Liver (tissue), 8 donors: ENCODE measurements at regions not wholly inside any gene's neighbourhood (a gene's known extent, or its start where the extent isn't known, plus 50 kb on each side); places are given as distances from the start of the nearest gene placed in this dataset.

Experiments
- DNase-seq: peaks from one replicate; pipeline ENCODE4 v3.0.0-alpha.2; 2017; ENCODE audit warnings: low spot score
- H3K27ac ChIP-seq, 2 donors: one replicate each; pipeline ENCODE4 v1.7.0; 2013; ENCODE audit warnings: inconsistent platforms in 2 of 2, low read length in 2 of 2, control low read depth in 1 of 2, low read depth in 1 of 2, mild to moderate bottlenecking in 1 of 2
- H3K27me3 ChIP-seq, 4 donors: one replicate each; pipeline versions ENCODE4 v1.6.1 to v1.7.0; 2013; ENCODE audit warnings: low read length in 3 of 4, inconsistent platforms in 1 of 4, mild to moderate bottlenecking in 1 of 4, moderate library complexity in 1 of 4; ENCODE audit not compliant: control insufficient read depth in 4 of 4, insufficient read depth in 4 of 4
- H3K36me3 ChIP-seq, 4 donors: one replicate each; pipeline versions ENCODE4 v1.6.1 to v1.7.0; 2013; ENCODE audit warnings: low read length in 3 of 4, mild to moderate bottlenecking in 3 of 4, low read depth in 1 of 4, moderate library complexity in 1 of 4; ENCODE audit not compliant: control insufficient read depth in 4 of 4, insufficient read depth in 3 of 4
- H3K4me1 ChIP-seq, 4 donors: one replicate each; pipeline versions ENCODE4 v1.6.1 to v1.7.0; 2013; ENCODE audit warnings: low read length in 3 of 4, mild to moderate bottlenecking in 3 of 4, moderate library complexity in 1 of 4; ENCODE audit not compliant: control insufficient read depth in 4 of 4, insufficient read depth in 4 of 4
- H3K4me3 ChIP-seq, 3 donors: one replicate each; pipeline versions ENCODE4 v1.6.1 to v1.7.0; 2013; ENCODE audit warnings: low read length in 3 of 3, control low read depth in 1 of 3, low read depth in 1 of 3, mild to moderate bottlenecking in 1 of 3
- H3K9ac ChIP-seq, 2 donors: one replicate each; pipeline ENCODE4 v1.7.0; 2013; ENCODE audit warnings: low read length in 2 of 2, mild to moderate bottlenecking in 2 of 2, moderate library complexity in 2 of 2, control low read depth in 1 of 2, low read depth in 1 of 2
- H3K9me3 ChIP-seq, 4 donors: one replicate each; pipeline versions ENCODE4 v1.6.1 to v1.7.0; 2013; ENCODE audit warnings: low read length in 3 of 4; ENCODE audit not compliant: control insufficient read depth in 4 of 4
- FOXA1 ChIP-seq: IDR thresholded peaks from 2 replicates; pipeline ENCODE4 v1.6.1; 2016; ENCODE audit warnings: antibody characterized with exemption
- FOXA2 ChIP-seq: IDR thresholded peaks from 2 replicates; pipeline ENCODE4 v1.6.1; 2016; ENCODE audit warnings: antibody characterized with exemption
- GABPA ChIP-seq, 2 donors: IDR thresholded peaks in 1 of 2; conservative IDR thresholded peaks in 1 of 2; 2 replicates each; pipeline ENCODE4 v1.6.1; 2016; ENCODE audit warnings: antibody characterized with exemption in 2 of 2, mild to moderate bottlenecking in 1 of 2, moderate library complexity in 1 of 2
- HNF4A ChIP-seq, 2 donors: conservative IDR thresholded peaks; 2 replicates each; pipeline ENCODE4 v1.6.1; 2016; ENCODE audit warnings: antibody characterized with exemption in 2 of 2, mild to moderate bottlenecking in 2 of 2
- HNF4G ChIP-seq: IDR thresholded peaks from 2 replicates; pipeline ENCODE4 v1.6.1; 2016; ENCODE audit warnings: antibody characterized with exemption
- JUND ChIP-seq, 2 donors: IDR thresholded peaks; 2 replicates each; pipeline ENCODE4 v1.6.1; 2016; ENCODE audit warnings: antibody characterized with exemption in 2 of 2
- NR2F2 ChIP-seq: IDR thresholded peaks from 2 replicates; pipeline ENCODE4 v1.6.1; 2016; ENCODE audit warnings: antibody characterized with exemption
- RAD21 ChIP-seq, 2 donors: IDR thresholded peaks; 2 replicates each; pipeline ENCODE4 v1.6.1; 2016; ENCODE audit warnings: antibody characterized with exemption in 2 of 2, mild to moderate bottlenecking in 2 of 2
- RXRA ChIP-seq, 2 donors: IDR thresholded peaks; 2 replicates each; pipeline ENCODE4 v1.6.1; 2017 to 2018; ENCODE audit warnings: antibody characterized with exemption in 2 of 2, mild to moderate bottlenecking in 1 of 2
- TAF1 ChIP-seq: conservative IDR thresholded peaks from 2 replicates; pipeline ENCODE4 v1.6.1; 2016; ENCODE audit warnings: antibody characterized with exemption, mild to moderate bottlenecking
- YY1 ChIP-seq: IDR thresholded peaks from 2 replicates; pipeline ENCODE4 v1.6.1; 2016; ENCODE audit warnings: antibody characterized with exemption, mild to moderate bottlenecking
- WGBS: extraction: QIAGEN DNeasy Blood & Tissue Kit; methylation state at CpG from one replicate; pipeline ENCODE4 v1.1.7; 2013; 5-methylcytosine and 5-hydroxymethylcytosine counted together
- TF ChIP-seq, protein P1 (sequence below): IDR thresholded peaks from 2 replicates; pipeline ENCODE4 v1.6.1; 2016; ENCODE audit warnings: antibody characterized with exemption, mild to moderate bottlenecking
- TF ChIP-seq, protein P2 (sequence below): IDR thresholded peaks from 2 replicates; pipeline ENCODE4 v1.6.1; 2016; ENCODE audit warnings: antibody characterized with exemption
- TF ChIP-seq, protein P3 (sequence below): IDR thresholded peaks from 2 replicates; pipeline ENCODE4 v1.6.1; 2016; ENCODE audit warnings: antibody characterized with exemption
- TF ChIP-seq, protein P4 (sequence below): fragments of 150-350 bp; IDR thresholded peaks from 2 replicates; pipeline ENCODE4 v1.5.1; 2017; ENCODE audit warnings: improper control_type of control experiment, low read depth, low read length; ENCODE audit not compliant: missing input control
- donor health status: healthy.
- donor health status: healthy.
- donor health status: healthy.
- donor health status: healthy.
- donor health status: healthy.

DNA sequence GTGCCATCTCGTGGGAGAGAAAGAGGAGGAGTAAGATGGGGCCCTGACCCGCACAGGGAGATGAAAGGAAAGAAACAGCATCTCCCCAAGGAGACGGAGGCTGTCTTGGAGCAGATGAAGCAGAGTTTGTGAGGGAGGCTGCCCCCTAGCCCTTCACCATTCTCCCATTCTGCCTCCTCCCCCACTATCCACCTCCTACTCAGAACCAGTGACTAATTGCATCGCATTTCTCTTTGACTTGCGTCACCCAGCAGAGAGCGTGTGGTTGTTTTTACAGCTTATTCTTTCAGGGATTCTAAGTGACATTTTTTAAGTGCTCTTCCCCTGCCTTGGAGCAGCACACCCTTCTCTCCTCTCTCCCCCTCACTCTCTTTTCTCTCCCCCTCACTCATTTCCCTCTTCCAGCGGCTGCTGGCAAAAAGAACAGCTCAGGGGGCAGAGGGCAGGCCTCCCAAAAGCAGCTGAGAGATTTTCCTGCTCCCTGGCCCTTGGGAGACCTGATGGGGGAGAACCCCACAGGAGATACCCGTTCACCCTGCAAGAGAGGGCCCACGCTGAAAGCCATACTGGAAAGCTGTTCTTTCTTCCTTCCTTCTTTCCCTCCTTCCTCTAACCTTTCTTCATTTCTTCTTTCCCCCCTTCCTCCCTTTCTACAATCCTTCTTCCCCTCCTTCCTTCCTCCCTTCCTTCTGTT is 91.8 kb downstream of the MRPL46 start:
- Histone ChIP-seq H3K9ac (no peak overlapping the region), H3K27me3 (peaks cover 0 to 7% (median 0%) of the 10 kb centered on the region in 4 donors), H3K27ac (no peak overlapping the region), H3K4me3 (no peak overlapping the region), H3K9me3 (no peaks in the 10 kb centered on the region), H3K36me3 (no peaks in the 10 kb centered on the region), H3K4me1 (no peaks in the 10 kb centered on the region)
- no peak for DNase-seq
- TF ChIP-seq, protein P1, sequence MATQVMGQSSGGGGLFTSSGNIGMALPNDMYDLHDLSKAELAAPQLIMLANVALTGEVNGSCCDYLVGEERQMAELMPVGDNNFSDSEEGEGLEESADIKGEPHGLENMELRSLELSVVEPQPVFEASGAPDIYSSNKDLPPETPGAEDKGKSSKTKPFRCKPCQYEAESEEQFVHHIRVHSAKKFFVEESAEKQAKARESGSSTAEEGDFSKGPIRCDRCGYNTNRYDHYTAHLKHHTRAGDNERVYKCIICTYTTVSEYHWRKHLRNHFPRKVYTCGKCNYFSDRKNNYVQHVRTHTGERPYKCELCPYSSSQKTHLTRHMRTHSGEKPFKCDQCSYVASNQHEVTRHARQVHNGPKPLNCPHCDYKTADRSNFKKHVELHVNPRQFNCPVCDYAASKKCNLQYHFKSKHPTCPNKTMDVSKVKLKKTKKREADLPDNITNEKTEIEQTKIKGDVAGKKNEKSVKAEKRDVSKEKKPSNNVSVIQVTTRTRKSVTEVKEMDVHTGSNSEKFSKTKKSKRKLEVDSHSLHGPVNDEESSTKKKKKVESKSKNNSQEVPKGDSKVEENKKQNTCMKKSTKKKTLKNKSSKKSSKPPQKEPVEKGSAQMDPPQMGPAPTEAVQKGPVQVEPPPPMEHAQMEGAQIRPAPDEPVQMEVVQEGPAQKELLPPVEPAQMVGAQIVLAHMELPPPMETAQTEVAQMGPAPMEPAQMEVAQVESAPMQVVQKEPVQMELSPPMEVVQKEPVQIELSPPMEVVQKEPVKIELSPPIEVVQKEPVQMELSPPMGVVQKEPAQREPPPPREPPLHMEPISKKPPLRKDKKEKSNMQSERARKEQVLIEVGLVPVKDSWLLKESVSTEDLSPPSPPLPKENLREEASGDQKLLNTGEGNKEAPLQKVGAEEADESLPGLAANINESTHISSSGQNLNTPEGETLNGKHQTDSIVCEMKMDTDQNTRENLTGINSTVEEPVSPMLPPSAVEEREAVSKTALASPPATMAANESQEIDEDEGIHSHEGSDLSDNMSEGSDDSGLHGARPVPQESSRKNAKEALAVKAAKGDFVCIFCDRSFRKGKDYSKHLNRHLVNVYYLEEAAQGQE: no peak
- TF ChIP-seq, protein P2, sequence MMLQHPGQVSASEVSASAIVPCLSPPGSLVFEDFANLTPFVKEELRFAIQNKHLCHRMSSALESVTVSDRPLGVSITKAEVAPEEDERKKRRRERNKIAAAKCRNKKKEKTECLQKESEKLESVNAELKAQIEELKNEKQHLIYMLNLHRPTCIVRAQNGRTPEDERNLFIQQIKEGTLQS: no peak
- TF ChIP-seq HNF4A (conservative IDR thresholded peaks at IDR 0.05): no peak
- TF ChIP-seq, protein P3, sequence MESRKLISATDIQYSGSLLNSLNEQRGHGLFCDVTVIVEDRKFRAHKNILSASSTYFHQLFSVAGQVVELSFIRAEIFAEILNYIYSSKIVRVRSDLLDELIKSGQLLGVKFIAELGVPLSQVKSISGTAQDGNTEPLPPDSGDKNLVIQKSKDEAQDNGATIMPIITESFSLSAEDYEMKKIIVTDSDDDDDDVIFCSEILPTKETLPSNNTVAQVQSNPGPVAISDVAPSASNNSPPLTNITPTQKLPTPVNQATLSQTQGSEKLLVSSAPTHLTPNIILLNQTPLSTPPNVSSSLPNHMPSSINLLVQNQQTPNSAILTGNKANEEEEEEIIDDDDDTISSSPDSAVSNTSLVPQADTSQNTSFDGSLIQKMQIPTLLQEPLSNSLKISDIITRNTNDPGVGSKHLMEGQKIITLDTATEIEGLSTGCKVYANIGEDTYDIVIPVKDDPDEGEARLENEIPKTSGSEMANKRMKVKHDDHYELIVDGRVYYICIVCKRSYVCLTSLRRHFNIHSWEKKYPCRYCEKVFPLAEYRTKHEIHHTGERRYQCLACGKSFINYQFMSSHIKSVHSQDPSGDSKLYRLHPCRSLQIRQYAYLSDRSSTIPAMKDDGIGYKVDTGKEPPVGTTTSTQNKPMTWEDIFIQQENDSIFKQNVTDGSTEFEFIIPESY: no peak
- TF ChIP-seq, protein P4, sequence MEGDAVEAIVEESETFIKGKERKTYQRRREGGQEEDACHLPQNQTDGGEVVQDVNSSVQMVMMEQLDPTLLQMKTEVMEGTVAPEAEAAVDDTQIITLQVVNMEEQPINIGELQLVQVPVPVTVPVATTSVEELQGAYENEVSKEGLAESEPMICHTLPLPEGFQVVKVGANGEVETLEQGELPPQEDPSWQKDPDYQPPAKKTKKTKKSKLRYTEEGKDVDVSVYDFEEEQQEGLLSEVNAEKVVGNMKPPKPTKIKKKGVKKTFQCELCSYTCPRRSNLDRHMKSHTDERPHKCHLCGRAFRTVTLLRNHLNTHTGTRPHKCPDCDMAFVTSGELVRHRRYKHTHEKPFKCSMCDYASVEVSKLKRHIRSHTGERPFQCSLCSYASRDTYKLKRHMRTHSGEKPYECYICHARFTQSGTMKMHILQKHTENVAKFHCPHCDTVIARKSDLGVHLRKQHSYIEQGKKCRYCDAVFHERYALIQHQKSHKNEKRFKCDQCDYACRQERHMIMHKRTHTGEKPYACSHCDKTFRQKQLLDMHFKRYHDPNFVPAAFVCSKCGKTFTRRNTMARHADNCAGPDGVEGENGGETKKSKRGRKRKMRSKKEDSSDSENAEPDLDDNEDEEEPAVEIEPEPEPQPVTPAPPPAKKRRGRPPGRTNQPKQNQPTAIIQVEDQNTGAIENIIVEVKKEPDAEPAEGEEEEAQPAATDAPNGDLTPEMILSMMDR: no peak
- TF ChIP-seq YY1: no peak
- WGBS: 39% methylated on average over 9 of the region's 9 CpGs

DNA sequence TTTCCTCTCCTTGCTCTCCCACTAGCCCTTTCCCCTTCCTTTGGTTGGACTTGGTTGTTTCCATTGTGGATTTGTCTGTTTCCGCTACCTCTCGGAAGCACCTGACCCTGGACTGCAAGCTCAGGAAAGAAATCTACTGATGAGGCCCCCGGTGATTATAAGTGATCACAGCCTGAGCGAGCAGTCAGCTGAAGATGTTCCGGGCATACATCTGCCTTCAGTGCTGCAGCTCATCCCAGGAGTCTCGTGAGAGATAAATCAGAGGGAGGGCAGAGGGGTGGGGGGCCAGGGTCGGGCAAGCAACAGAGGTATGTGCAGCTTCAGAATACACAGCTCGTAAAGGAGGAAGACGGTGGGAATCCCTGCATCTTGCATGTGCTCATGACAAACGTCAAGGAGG is 102.1 kb downstream of the MRPL46 start:
- H3K9me3 ChIP-seq: no peaks in the 10 kb centered on the region
- no peaks in the 10 kb centered on the region for H3K36me3 ChIP-seq
- no peak for DNase-seq
- no peak overlapping the region for H3K27ac ChIP-seq
- no peak overlapping the region for H3K4me3 ChIP-seq
- H3K4me1 ChIP-seq: no peaks in the 10 kb centered on the region
- WGBS: 69% methylated on average over 10 of the region's 10 CpGs
- no peak overlapping the region for H3K9ac ChIP-seq
- no peaks in the 10 kb centered on the region for H3K27me3 ChIP-seq
- TF ChIP-seq, protein P4: no peak
- no peak for TF ChIP-seq RAD21 (IDR thresholded peaks at IDR 0.05)
- no peak for TF ChIP-seq GABPA (IDR thresholded peaks at IDR 0.05 in 1 of 2, conservative IDR thresholded peaks at IDR 0.05 in 1 of 2)
- TF ChIP-seq, protein P2: no peak
- TF ChIP-seq FOXA1: no peak
- TF ChIP-seq HNF4G: no peak
- TF ChIP-seq RXRA (IDR thresholded peaks at IDR 0.05): no peak
- TF ChIP-seq JUND (IDR thresholded peaks at IDR 0.05): no peak
- no peak for TF ChIP-seq TAF1
- TF ChIP-seq, protein P1: no peak
- TF ChIP-seq NR2F2: no peak
- TF ChIP-seq YY1: no peak
- TF ChIP-seq FOXA2: no peak
